Astrocyte of the spinal cord (primary cell): ENCODE measurements at regions not wholly inside any gene's neighbourhood (a gene's known extent, or its start where the extent isn't known, plus 50 kb on each side); places are given as distances from the start of the nearest gene placed in this dataset.
A peak's percentile ranks its signal among the peaks of the same experiment; 100 is the strongest.

Experiments used
- DNase-seq: peaks from one replicate; pipeline ENCODE4 v3.0.0; 2011; ENCODE audit warnings: low read depth, low spot score
- H3K4me3 ChIP-seq: 2 replicates; pipeline ENCODE4 v1.5.1; 2011; ENCODE audit warnings: low read depth, mild to moderate bottlenecking, low read length, moderate library complexity
- in situ Hi-C: cut with HindIII; loops from 2 replicates; pipeline ENCODE4 v1.10.0; 2017; ENCODE audit warnings: low sequenced_read_pairs
- TF ChIP-seq, protein P1 (sequence below): IDR thresholded peaks from 2 replicates; pipeline ENCODE4 v1.5.1; 2012; ENCODE audit warnings: low read depth, mild to moderate bottlenecking, low read length, inconsistent platforms

DNA sequence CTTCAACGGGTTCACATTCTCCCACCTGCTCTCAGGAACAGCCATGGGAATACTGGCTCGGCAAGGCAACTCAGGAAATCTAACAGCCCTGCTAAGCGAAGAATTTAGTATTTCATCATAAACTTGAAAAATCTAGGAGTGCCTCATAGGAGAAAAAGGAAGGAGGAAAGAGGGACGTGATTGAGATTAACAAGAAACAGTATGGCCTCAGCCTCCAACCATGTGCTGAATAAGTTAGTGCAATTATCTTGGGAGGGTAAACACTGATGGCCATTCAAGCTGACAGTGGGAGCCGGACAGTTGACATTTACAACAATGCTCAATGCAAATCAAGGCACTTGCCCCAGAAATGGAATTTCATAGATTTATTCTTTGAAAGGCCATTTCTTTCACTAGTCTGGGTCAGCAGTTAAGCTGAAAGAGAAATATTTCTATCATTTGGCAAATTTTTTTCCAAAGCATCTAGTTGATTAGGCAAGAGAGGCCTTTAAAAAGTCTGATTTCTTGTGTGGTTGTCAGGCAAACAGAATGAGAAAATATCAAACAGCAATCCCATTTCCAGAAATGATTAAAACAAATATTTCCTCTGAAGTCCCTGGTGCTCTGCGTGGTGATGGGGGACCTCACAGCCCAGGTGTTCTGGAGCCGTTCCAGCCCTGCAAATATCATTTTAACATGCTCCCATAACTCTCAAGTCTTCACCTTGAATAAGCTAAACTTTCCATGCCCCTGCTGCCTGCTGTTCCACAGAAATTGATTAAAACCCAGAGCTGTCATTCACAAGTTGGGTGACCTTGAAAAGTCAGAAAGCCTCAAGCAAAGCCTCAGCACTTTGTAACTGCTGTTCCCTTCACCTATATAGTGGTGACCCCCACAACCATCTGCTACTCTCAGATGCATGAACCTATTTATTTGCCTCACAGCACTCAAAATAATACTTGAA, 121.6 kb downstream of the PHLDA1 start:
- H3K4me3 ChIP-seq, result no peak overlapping the region
- in situ Hi-C loops, result no loop called here
- TF ChIP-seq, protein P1, sequence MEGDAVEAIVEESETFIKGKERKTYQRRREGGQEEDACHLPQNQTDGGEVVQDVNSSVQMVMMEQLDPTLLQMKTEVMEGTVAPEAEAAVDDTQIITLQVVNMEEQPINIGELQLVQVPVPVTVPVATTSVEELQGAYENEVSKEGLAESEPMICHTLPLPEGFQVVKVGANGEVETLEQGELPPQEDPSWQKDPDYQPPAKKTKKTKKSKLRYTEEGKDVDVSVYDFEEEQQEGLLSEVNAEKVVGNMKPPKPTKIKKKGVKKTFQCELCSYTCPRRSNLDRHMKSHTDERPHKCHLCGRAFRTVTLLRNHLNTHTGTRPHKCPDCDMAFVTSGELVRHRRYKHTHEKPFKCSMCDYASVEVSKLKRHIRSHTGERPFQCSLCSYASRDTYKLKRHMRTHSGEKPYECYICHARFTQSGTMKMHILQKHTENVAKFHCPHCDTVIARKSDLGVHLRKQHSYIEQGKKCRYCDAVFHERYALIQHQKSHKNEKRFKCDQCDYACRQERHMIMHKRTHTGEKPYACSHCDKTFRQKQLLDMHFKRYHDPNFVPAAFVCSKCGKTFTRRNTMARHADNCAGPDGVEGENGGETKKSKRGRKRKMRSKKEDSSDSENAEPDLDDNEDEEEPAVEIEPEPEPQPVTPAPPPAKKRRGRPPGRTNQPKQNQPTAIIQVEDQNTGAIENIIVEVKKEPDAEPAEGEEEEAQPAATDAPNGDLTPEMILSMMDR, result no peak
- DNase-seq, result no peak

DNA sequence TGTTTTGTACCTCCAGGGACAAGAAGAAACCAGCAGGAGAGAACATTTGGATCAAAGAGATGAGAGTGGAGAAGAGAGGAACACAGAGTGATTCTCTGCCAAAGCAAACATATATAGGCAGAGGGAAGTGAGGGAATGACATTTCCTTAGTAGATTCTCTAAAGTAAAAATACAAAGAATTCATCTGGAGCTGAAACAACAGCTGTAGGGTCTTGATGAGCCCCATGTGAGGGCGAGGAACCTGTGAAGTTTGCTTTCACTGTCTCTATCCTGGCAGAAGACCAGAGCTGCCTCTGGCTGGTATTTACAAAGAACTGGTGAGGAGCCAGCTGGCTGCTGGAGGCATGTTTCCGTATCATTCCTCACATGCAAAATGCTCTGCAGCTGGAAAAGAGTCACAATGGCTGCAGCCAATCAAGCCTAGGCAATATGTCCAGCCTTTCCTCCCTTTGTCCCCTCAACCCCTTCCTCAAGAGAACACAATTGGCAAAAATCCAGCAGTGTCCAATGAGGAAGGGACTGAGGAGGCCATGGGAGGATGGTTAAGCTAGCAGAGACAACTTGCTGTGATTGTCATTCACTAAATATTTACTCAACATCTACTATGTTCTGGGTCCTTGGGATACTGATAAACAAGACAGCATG, 122.5 kb downstream of the PHLDA1 start:
- in situ Hi-C loops, result no loop called here
- DNase-seq, result peak; percentile 95
- no peak overlapping the region for H3K4me3 ChIP-seq
- TF ChIP-seq, protein P1, result no peak

DNA sequence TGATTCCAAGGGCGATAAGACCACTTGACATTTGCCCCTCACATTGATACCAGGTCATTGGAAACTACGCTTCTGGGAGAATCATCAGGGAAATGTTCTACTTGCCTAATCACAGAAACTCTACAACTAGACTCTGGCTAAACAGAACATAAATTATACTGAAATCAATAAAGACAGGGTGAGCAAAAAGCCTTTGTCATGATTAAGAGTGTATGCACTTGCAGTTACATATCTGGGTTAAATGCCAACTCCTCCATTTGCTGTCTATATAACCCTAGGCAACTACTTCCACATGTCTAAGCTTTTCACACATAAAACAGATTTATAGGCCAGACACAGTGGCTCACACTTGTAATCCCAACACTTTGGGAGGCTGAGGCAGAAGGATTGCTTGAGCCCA, 125.7 kb downstream of the PHLDA1 start:
- H3K4me3 ChIP-seq, result no peak overlapping the region
- TF ChIP-seq, protein P1, result no peak
- no peak for DNase-seq
- in situ Hi-C loops, result no loop called here

DNA sequence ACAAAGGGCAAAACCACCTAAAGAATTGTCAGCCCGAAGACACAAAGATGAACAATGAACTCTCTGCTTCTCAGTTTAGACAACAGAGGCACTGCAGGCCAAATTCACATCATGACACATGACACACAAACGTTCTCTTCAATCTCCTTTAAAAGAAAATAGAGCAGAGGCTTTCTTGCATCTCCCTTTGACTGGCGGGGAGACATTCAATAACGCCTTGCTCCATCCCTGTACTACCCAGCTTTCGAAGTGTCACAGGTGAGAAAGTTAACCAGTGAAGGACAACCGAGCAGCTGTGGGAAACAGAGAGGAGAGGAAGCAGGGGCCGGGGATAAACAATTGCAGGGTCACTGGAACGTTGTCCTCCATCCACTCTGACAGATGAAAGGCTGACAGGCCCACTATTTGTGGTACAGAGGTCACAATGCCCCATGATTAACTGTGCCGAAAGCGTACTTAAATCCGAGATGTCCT, 130.8 kb downstream of the PHLDA1 start:
- TF ChIP-seq, protein P1, result no peak
- H3K4me3 ChIP-seq, result no peak overlapping the region
- no peak for DNase-seq
- in situ Hi-C loops, result no loop called here

DNA sequence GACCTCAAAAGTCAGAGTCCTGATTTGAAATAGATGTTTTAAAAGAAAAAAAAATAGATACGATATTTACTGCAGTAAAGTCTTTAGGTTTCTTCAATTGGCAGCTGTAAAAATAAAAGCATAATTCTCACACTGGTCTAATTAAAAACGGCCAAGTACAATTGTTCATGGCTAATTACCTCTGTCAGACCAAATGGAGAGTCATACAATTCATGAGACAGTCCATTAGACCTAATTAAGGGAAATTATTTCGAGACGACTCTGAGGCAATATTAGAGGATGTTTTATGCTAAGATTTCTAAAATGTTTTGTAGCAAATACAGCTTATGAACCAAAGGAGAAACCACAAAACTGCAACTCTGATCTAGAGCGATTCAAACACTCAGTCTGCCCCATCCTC, 131.3 kb downstream of the PHLDA1 start:
- TF ChIP-seq, protein P1, result no peak
- no peak overlapping the region for H3K4me3 ChIP-seq
- DNase-seq, result no peak
- in situ Hi-C loops, result no loop called here

DNA sequence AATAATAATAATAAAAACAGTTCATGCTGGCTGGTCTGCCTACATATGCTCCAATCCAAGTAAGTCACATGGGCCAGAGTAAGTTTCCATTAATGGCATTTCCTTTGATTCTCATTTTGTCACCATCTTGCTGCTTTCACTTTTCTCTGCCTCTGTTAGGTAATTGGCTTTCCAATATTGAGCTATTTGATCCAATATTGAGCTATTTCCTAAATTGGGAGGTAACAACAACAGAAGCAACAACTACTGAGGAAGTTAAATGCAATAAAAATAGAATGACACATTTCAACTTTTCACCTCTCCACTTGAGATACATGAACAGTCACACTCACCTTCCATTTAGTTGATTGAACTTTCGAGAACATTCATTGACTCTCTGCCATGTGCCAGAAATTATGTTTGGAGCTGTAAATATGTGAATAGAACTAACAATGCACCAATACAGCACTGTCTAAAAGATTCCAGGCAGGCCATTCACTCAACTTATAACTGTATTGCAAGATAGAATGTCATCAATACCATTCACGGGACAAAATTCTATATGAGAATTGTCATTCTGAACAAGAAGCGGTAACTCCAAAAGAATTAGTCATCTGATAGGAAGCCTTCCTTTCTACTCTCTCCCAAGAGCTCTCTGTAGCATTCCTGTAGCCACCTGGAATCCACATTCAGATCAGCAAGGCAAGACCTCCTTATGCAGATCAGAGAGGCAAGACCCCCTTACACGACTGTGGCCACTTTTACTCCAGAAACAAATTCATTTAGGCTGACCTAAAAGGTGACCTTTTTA, 136.4 kb downstream of the PHLDA1 start:
- TF ChIP-seq, protein P1, result no peak
- in situ Hi-C loops, result no loop called here
- no peak for DNase-seq
- no peak overlapping the region for H3K4me3 ChIP-seq
